ENCODE measurements at regions not wholly inside any gene's neighbourhood (a gene's known extent, or its start where the extent isn't known, plus 50 kb on each side); places are given as distances from the start of the nearest gene placed in this dataset.
"Not testable (repeated sequence)": the region's sequence is repeated elsewhere in the genome, so short reads cannot be mapped to it uniquely, and the experiment has no call there.

GRCh38 chr15:31488437-31489204, 162.0 kb downstream of the KLF13 start:
- peak; percentile 43 for DNase-seq

- DNase-seq: no peak
These were observed 162.6 kb downstream of the KLF13 start for GRCh38 chr15:31489281-31489680.

GRCh38 chr15:31489801-31490646, 163.4 kb downstream of the KLF13 start:
- peak; percentile 54 for DNase-seq

- DNase-seq: no peak
These were observed 168.2 kb downstream of the KLF13 start for GRCh38 chr15:31494786-31495185.

GRCh38 chr15:31495281-31495680, 168.6 kb downstream of the KLF13 start:
- no peak for DNase-seq

- DNase-seq: no peak
These were observed 171.2 kb downstream of the KLF13 start for GRCh38 chr15:31497838-31498237.

GRCh38 chr15:31498329-31498728, 171.7 kb downstream of the KLF13 start:
- DNase-seq: no peak

GRCh38 chr15:31498756-31499155, 172.1 kb downstream of the KLF13 start:
- no peak for DNase-seq

GRCh38 chr15:31499236-31499952, 172.8 kb downstream of the KLF13 start:
- no peak for DNase-seq

GRCh38 chr15:31499953-31500765, 173.5 kb downstream of the KLF13 start:
- DNase-seq: no peak

- no peak for DNase-seq
These were observed 174.3 kb downstream of the KLF13 start for GRCh38 chr15:31500766-31501449.

GRCh38 chr15:31501536-31502157, 175.0 kb downstream of the KLF13 start:
- DNase-seq: no peak

GRCh38 chr15:31502541-31503229, 176.1 kb downstream of the KLF13 start:
- no peak for DNase-seq

GRCh38 chr15:31503256-31503655, 176.6 kb downstream of the KLF13 start:
- no peak for DNase-seq

GRCh38 chr15:31503758-31504461, 177.3 kb downstream of the KLF13 start:
- no peak for DNase-seq

GRCh38 chr15:31504462-31504839, 177.8 kb downstream of the KLF13 start:
- no peak for DNase-seq

- not testable (repeated sequence) for DNase-seq
These were observed 180.9 kb downstream of the KLF13 start for GRCh38 chr15:31507573-31507972.

- DNase-seq: no peak
These were observed 182.0 kb downstream of the KLF13 start for GRCh38 chr15:31508656-31509055.

GRCh38 chr15:31510057-31510456, 183.4 kb downstream of the KLF13 start:
- no peak for DNase-seq

GRCh38 chr15:31511707-31512310, 185.2 kb downstream of the KLF13 start:
- peak; percentile 50 for DNase-seq

All from activated CD4-positive, alpha-beta T cell treated with anti-CD3 and anti-CD28 coated beads for 48 hours (primary cell).